ENCODE measurements at regions not wholly inside any gene's neighbourhood (a gene's known extent, or its start where the extent isn't known, plus 50 kb on each side); places are given as distances from the start of the nearest gene placed in this dataset.

GRCh38 chr3:22492342-22492741 lies 710.8 kb upstream of the UBE2E2 start:
- no peak overlapping the region for H3K27ac ChIP-seq (ENCODE audit: low read depth, low read length)

GRCh38 chr3:22495241-22495640 lies 707.9 kb upstream of the UBE2E2 start:
- Histone ChIP-seq H3K9ac (ENCODE audit: low read length) (no peak overlapping the region), H4K8ac (ENCODE audit: low read depth, low read length) (no peak overlapping the region), H2BK5ac (ENCODE audit: low read depth, low read length, poor library complexity) (no peak overlapping the region), H3K9me3 (ENCODE audit: insufficient read depth, low read depth, low read length) (no peaks in the 10 kb centered on the region), H2AK5ac (ENCODE audit: low read length) (no peak overlapping the region), H3K18ac (ENCODE audit: low read length) (no peak overlapping the region), H3K4me2 (ENCODE audit: low read length) (no peak overlapping the region), H3K27me3 (ENCODE audit: insufficient read depth, low read length) (no peaks in the 10 kb centered on the region), H3K79me1 (ENCODE audit: low read length) (no peaks in the 10 kb centered on the region), H3K4me1 (ENCODE audit: control insufficient read depth in 1 of 2, insufficient read depth in 2 of 2, low read length in 2 of 2) (no peaks in the 10 kb centered on the region), H4K91ac (ENCODE audit: low read depth, low read length) (no peak overlapping the region), H2BK12ac (ENCODE audit: low read length) (no peak overlapping the region), H3K23ac (ENCODE audit: low read length) (no peak overlapping the region), H2AFZ (ENCODE audit: insufficient read depth, low read length, poor library complexity) (no peak overlapping the region), H3K27ac (ENCODE audit: low read depth, low read length) (no peak overlapping the region), H3K4me3 (ENCODE audit: low read depth, low read length) (no peak overlapping the region), H3K14ac (ENCODE audit: low read length) (no peak overlapping the region), H3K79me2 (ENCODE audit: control insufficient read depth, insufficient read depth, low read length, poor library complexity) (no peaks in the 10 kb centered on the region), H3K36me3 (ENCODE audit: control insufficient read depth in 1 of 2, insufficient read depth in 2 of 2, low read length in 2 of 2) (no peaks in the 10 kb centered on the region), H2BK120ac (ENCODE audit: insufficient read depth, low read length, poor library complexity) (no peak overlapping the region), H4K12ac (ENCODE audit: low read depth, low read length) (no peak overlapping the region), H3K4ac (ENCODE audit: low read depth, low read length) (no peak overlapping the region)
- no peak for DNase-seq
- no CpG with 5 or more reads among the region's 2 CpGs for WGBS (ENCODE audit: extremely low coverage, insufficient coverage, insufficient read length)

More at GRCh38 chr3:22492342-22492741, 710.8 kb upstream of the UBE2E2 start:
- Histone ChIP-seq H3K9ac (ENCODE audit: low read length) (no peak overlapping the region), H3K79me1 (ENCODE audit: low read length) (no peaks in the 10 kb centered on the region), H4K12ac (ENCODE audit: low read depth, low read length) (no peak overlapping the region), H2BK12ac (ENCODE audit: low read length) (no peak overlapping the region), H3K4me3 (ENCODE audit: low read depth, low read length) (no peak overlapping the region), H3K14ac (ENCODE audit: low read length) (no peak overlapping the region), H3K79me2 (ENCODE audit: control insufficient read depth, insufficient read depth, low read length, poor library complexity) (no peaks in the 10 kb centered on the region), H3K9me3 (ENCODE audit: insufficient read depth, low read depth, low read length) (no peaks in the 10 kb centered on the region), H2AFZ (ENCODE audit: insufficient read depth, low read length, poor library complexity) (no peak overlapping the region), H2AK5ac (ENCODE audit: low read length) (no peak overlapping the region), H3K4me2 (ENCODE audit: low read length) (no peak overlapping the region), H3K4ac (ENCODE audit: low read depth, low read length) (no peak overlapping the region), H2BK5ac (ENCODE audit: low read depth, low read length, poor library complexity) (no peak overlapping the region), H4K91ac (ENCODE audit: low read depth, low read length) (no peak overlapping the region), H3K23ac (ENCODE audit: low read length) (no peak overlapping the region), H3K36me3 (ENCODE audit: control insufficient read depth in 1 of 2, insufficient read depth in 2 of 2, low read length in 2 of 2) (no peaks in the 10 kb centered on the region), H3K27me3 (ENCODE audit: insufficient read depth, low read length) (no peaks in the 10 kb centered on the region), H2BK120ac (ENCODE audit: insufficient read depth, low read length, poor library complexity) (no peak overlapping the region), H4K8ac (ENCODE audit: low read depth, low read length) (no peak overlapping the region), H3K4me1 (ENCODE audit: control insufficient read depth in 1 of 2, insufficient read depth in 2 of 2, low read length in 2 of 2) (no peaks in the 10 kb centered on the region), H3K18ac (ENCODE audit: low read length) (no peak overlapping the region)
- DNase-seq = no peak
- WGBS (ENCODE audit: extremely low coverage, insufficient coverage, insufficient read length) = no CpG with 5 or more reads among the region's 2 CpGs

GRCh38 chr3:22495791-22496190 lies 707.3 kb upstream of the UBE2E2 start:
- Histone ChIP-seq H2BK120ac (ENCODE audit: insufficient read depth, low read length, poor library complexity) (no peak overlapping the region), H3K4me2 (ENCODE audit: low read length) (no peak overlapping the region), H3K23ac (ENCODE audit: low read length) (no peak overlapping the region), H2AFZ (ENCODE audit: insufficient read depth, low read length, poor library complexity) (no peak overlapping the region), H3K9ac (ENCODE audit: low read length) (no peak overlapping the region), H3K27ac (ENCODE audit: low read depth, low read length) (no peak overlapping the region), H3K79me1 (ENCODE audit: low read length) (no peaks in the 10 kb centered on the region), H3K4me1 (ENCODE audit: control insufficient read depth in 1 of 2, insufficient read depth in 2 of 2, low read length in 2 of 2) (no peaks in the 10 kb centered on the region), H3K79me2 (ENCODE audit: control insufficient read depth, insufficient read depth, low read length, poor library complexity) (no peaks in the 10 kb centered on the region), H3K18ac (ENCODE audit: low read length) (no peak overlapping the region), H2BK12ac (ENCODE audit: low read length) (no peak overlapping the region), H3K4ac (ENCODE audit: low read depth, low read length) (no peak overlapping the region), H2BK5ac (ENCODE audit: low read depth, low read length, poor library complexity) (no peak overlapping the region), H3K4me3 (ENCODE audit: low read depth, low read length) (no peak overlapping the region), H2AK5ac (ENCODE audit: low read length) (no peak overlapping the region), H3K14ac (ENCODE audit: low read length) (no peak overlapping the region), H3K9me3 (ENCODE audit: insufficient read depth, low read depth, low read length) (no peaks in the 10 kb centered on the region), H3K36me3 (ENCODE audit: control insufficient read depth in 1 of 2, insufficient read depth in 2 of 2, low read length in 2 of 2) (no peaks in the 10 kb centered on the region), H4K91ac (ENCODE audit: low read depth, low read length) (no peak overlapping the region), H3K27me3 (ENCODE audit: insufficient read depth, low read length) (no peaks in the 10 kb centered on the region), H4K12ac (ENCODE audit: low read depth, low read length) (no peak overlapping the region), H4K8ac (ENCODE audit: low read depth, low read length) (no peak overlapping the region)
- WGBS (ENCODE audit: extremely low coverage, insufficient coverage, insufficient read length) = no CpG with 5 or more reads among the region's 1 CpG
- DNase-seq = no peak

- no peaks in the 10 kb centered on the region for H3K9me3 ChIP-seq (ENCODE audit: insufficient read depth, low read depth, low read length)
- peak in 1 of 2 donors; percentile 5 for DNase-seq
- no peaks in the 10 kb centered on the region for H3K79me2 ChIP-seq (ENCODE audit: control insufficient read depth, insufficient read depth, low read length, poor library complexity)
- no peak overlapping the region for H3K27ac ChIP-seq (ENCODE audit: low read depth, low read length)
- H4K12ac ChIP-seq (ENCODE audit: low read depth, low read length) = no peak overlapping the region
- no peak overlapping the region for H4K91ac ChIP-seq (ENCODE audit: low read depth, low read length)
- no peak overlapping the region for H2BK120ac ChIP-seq (ENCODE audit: insufficient read depth, low read length, poor library complexity)
- H3K27me3 ChIP-seq (ENCODE audit: insufficient read depth, low read length) = no peaks in the 10 kb centered on the region
- no peaks in the 10 kb centered on the region for H3K36me3 ChIP-seq (ENCODE audit: control insufficient read depth in 1 of 2, insufficient read depth in 2 of 2, low read length in 2 of 2)
- H3K4me3 ChIP-seq (ENCODE audit: low read depth, low read length) = no peak overlapping the region
- no peak overlapping the region for H2BK5ac ChIP-seq (ENCODE audit: low read depth, low read length, poor library complexity)
- no peaks in the 10 kb centered on the region for H3K79me1 ChIP-seq (ENCODE audit: low read length)
- no peak overlapping the region for H2BK12ac ChIP-seq (ENCODE audit: low read length)
- WGBS (ENCODE audit: extremely low coverage, insufficient coverage, insufficient read length) = no CpG with 5 or more reads among the region's 1 CpG
- H2AK5ac ChIP-seq (ENCODE audit: low read length) = no peak overlapping the region
- no peak overlapping the region for H4K8ac ChIP-seq (ENCODE audit: low read depth, low read length)
- no peak overlapping the region for H3K18ac ChIP-seq (ENCODE audit: low read length)
- H3K4ac ChIP-seq (ENCODE audit: low read depth, low read length) = no peak overlapping the region
- H3K4me2 ChIP-seq (ENCODE audit: low read length) = no peak overlapping the region
- no peak overlapping the region for H2AFZ ChIP-seq (ENCODE audit: insufficient read depth, low read length, poor library complexity)
- no peaks in the 10 kb centered on the region for H3K4me1 ChIP-seq (ENCODE audit: control insufficient read depth in 1 of 2, insufficient read depth in 2 of 2, low read length in 2 of 2)
- H3K23ac ChIP-seq (ENCODE audit: low read length) = no peak overlapping the region
- no peak overlapping the region for H3K14ac ChIP-seq (ENCODE audit: low read length)
- no peak overlapping the region for H3K9ac ChIP-seq (ENCODE audit: low read length)
Measured at GRCh38 chr3:22496641-22497040, 706.5 kb upstream of the UBE2E2 start.
